Activated naive CD4-positive, alpha-beta T cell treated with anti-CD3 and anti-CD28 coated beads for 36 hours (primary cell): ENCODE measurements at regions not wholly inside any gene's neighbourhood (a gene's known extent, or its start where the extent isn't known, plus 50 kb on each side); places are given as distances from the start of the nearest gene placed in this dataset.

Source experiments
- CTCF ChIA-PET: fragments of 350-600 bp; sonication (Branson Sonifier 250); formaldehyde crosslinking; loops from one replicate; lab custom pipeline; 2021; ENCODE audit warnings: antibody characterized with exemption; lab: Charles Lee
- DNase-seq: peaks from one replicate; pipeline ENCODE4 v3.0.0-alpha.2; 2020
- H3K27ac Mint-ChIP-seq: one replicate; pipeline ENCODE4 v1.8.0; 2021; ENCODE audit warnings: mild to moderate bottlenecking, mixed read lengths
- H3K27me3 Mint-ChIP-seq: one replicate; pipeline ENCODE4 v1.8.0; 2021; ENCODE audit warnings: low read depth, mixed read lengths
- H3K36me3 Mint-ChIP-seq: one replicate; pipeline ENCODE4 v1.8.0; 2021; ENCODE audit warnings: low read depth, mixed read lengths
- H3K4me1 Mint-ChIP-seq: one replicate; pipeline ENCODE4 v1.8.0; 2021; ENCODE audit warnings: low read depth, mixed read lengths
- H3K4me3 Mint-ChIP-seq: one replicate; pipeline ENCODE4 v1.8.0; 2021; ENCODE audit warnings: mild to moderate bottlenecking, moderate library complexity, mixed read lengths
- H3K9me3 Mint-ChIP-seq: one replicate; pipeline ENCODE4 v1.8.0; 2021; ENCODE audit warnings: mixed read lengths
- intact Hi-C: fragments of 100-400 bp; cut with micrococcal nuclease; formaldehyde crosslinking; loops from one replicate; pipeline ENCODE4 v1.15.1; 2023

DNA sequence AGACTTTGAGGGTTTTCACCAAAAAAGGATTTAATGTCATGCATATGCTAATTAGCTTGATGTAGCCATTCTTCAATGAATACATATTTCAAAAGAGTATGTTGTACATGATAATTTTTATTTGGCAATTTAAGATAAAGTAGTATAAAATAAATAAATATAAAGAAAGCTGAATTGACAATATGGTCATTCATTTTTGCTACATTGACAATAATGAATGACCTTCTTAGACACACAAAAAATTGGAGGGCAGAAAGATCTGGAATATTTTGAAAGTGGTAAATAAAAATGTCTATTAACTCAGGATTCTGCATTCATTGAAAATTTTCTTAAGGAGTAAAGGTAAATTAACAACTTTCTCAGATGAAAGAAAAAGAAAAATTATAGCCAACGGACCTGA is 324.8 kb upstream of the FTMT start:
- Mint-ChIP-seq H3K9me3 (peaks cover 5% of the 10 kb centered on the region), H3K36me3 (no peaks in the 10 kb centered on the region), H3K27ac (no peak overlapping the region), H3K4me1 (no peaks in the 10 kb centered on the region), H3K4me3 (no peak overlapping the region), H3K27me3 (no peaks in the 10 kb centered on the region)
- CTCF ChIA-PET = no interaction called here
- DNase-seq = no peak
- intact Hi-C loops = no loop called here

DNA sequence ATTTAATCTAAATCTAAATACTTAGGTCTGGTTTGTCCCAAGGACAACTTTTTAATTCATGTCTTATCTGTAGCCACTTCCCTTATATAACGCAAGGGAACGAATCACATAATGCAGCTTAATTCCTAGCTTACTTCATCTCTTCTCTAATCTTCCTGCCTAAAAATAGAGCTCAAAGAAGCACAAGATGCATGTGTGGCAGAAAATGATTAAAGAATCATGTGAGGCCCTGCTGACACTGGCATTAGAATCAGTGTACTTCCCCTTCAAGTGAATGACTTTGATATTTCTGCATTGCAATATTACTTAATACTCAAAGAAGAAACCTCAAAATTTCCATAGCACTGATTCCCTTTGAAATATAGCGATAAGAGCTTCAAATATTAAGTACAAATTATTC is 317.9 kb upstream of the FTMT start:
- Mint-ChIP-seq H3K36me3 (no peaks in the 10 kb centered on the region), H3K9me3 (peaks cover 6% of the 10 kb centered on the region)
- CTCF ChIA-PET = no interaction called here

DNA sequence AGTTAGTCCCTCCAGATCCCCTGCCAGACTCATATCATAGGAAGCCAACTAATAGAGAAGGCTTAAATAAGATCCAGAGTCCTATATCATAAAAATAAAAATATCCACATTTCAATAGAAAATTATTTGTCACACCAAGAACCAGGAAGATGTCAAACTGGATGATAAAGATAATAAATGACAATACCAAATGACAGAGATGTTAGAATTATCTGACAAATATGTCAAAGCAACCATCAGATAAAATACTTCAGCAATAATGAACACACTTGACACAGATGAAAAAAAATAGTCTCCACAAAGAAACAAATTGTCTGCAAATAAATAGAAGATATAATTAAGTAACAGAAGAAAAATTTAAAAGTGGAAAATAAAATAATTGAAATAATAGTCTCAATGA is 300.7 kb upstream of the FTMT start:
- Mint-ChIP-seq H3K27ac (no peak overlapping the region), H3K4me1 (no peaks in the 10 kb centered on the region), H3K36me3 (no peaks in the 10 kb centered on the region), H3K4me3 (no peak overlapping the region), H3K27me3 (no peaks in the 10 kb centered on the region), H3K9me3 (peaks cover 1% of the 10 kb centered on the region)
- no peak for DNase-seq
- intact Hi-C loops = no loop called here
- CTCF ChIA-PET = no interaction called here

More for the DNA sequence above, 317.9 kb upstream of the FTMT start:
- Mint-ChIP-seq H3K4me1 (no peaks in the 10 kb centered on the region), H3K27me3 (no peaks in the 10 kb centered on the region), H3K27ac (no peak overlapping the region), H3K4me3 (no peak overlapping the region)
- intact Hi-C loops = no loop called here
- DNase-seq = no peak

DNA sequence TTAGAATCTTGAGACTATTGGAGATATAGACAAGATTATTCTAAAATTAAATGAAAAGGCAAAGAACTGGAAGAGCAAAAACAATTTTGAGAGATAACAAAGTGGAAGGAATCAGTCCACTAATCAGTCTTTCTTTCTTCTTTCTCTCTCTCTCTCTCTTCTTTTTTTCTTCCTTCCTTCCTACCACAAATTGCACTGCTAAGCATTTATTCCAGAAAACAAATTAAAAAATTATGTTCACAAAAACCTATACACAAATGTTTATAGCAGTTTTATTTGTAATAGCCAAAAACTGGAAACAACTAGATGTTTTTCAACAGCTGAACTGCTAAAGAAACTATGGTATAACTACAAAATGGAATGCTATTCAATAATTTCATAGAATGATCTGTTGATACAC is 291.9 kb upstream of the FTMT start:
- CTCF ChIA-PET = no interaction called here
- H3K4me1 Mint-ChIP-seq = no peaks in the 10 kb centered on the region
- peaks cover 1% of the 10 kb centered on the region for H3K9me3 Mint-ChIP-seq
- H3K27ac Mint-ChIP-seq = no peak overlapping the region
- H3K4me3 Mint-ChIP-seq = no peak overlapping the region
- H3K36me3 Mint-ChIP-seq = no peaks in the 10 kb centered on the region
- H3K27me3 Mint-ChIP-seq = no peaks in the 10 kb centered on the region
- intact Hi-C loops = no loop called here
- no peak for DNase-seq

DNA sequence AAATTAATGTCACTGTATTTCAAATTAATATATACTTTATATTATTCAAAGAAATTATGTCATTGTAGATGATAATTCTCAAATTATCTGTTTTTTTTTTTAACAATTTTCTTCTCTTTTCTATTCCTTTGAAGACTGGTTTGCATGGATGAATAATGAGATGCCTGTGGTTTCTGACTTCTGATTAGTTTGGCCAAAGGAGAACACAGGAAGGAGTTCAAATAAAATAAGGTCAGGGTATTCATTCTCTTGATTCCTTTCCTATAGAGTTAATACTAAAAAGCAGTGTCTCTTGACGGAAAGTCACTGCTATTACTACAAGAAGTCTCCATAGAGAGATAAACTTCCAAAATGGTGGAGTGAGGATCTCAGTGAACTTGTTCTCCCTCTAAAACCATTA is 279.6 kb upstream of the FTMT start:
- Mint-ChIP-seq H3K27ac (no peak overlapping the region), H3K9me3 (no peaks in the 10 kb centered on the region), H3K4me3 (no peak overlapping the region), H3K4me1 (no peaks in the 10 kb centered on the region), H3K36me3 (no peaks in the 10 kb centered on the region), H3K27me3 (no peaks in the 10 kb centered on the region)
- intact Hi-C loops = no loop called here
- DNase-seq = no peak
- CTCF ChIA-PET = no interaction called here

DNA sequence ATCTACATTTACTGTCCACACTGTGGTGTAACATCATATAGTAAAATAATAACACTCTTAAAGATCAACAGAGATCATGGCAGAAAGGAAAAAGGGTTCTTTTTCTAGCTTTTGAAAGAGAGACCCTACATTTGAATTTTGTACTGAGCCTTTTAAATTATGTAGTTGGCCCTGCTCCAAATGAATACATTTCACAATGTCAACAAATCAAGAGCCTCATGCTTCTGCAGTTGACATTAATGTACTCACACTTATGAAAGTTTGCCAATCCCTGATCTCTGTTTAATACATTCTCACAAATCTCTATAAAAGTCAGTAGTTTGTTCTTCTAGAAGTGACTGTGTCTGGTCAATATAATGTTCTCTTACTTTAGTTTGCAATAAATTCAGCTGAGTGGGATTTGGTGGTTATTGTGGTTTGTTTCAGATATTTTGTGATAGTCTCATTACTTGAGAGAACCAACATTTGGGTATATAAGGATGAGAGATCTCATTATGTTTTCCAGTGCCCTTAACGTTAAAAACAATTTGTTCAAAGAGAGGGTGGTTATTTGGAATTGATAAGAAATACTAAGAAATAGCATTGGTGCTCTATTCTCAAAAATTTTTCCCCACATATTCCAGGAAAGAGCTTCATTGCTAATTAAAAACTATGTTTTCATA is 277.8 kb upstream of the FTMT start:
- H3K9me3 Mint-ChIP-seq = no peaks in the 10 kb centered on the region
- no peaks in the 10 kb centered on the region for H3K27me3 Mint-ChIP-seq
- no peaks in the 10 kb centered on the region for H3K4me1 Mint-ChIP-seq
- no peak overlapping the region for H3K27ac Mint-ChIP-seq
- no peaks in the 10 kb centered on the region for H3K36me3 Mint-ChIP-seq
- CTCF ChIA-PET = no interaction called here
- intact Hi-C loops = no loop called here
- H3K4me3 Mint-ChIP-seq = no peak overlapping the region
- DNase-seq = no peak

DNA sequence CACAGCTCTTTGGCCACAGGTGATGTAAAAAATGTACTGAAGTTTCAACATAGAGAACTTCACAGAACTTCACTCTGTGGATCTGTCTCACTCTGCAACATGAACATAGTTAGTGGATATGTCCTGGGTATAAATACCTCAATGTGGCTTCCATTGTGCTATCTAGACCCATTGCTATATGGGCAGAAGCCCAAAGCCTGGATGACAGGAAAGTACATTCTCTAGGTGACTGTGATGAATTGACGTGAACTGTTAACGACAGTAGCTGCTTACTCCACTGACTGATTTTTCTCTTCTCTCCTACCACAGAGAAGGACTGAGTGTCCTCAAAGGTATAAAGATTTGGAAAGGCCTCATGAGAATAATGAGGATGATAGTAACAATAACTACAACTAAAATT is 270.1 kb upstream of the FTMT start:
- Mint-ChIP-seq H3K9me3 (peaks cover 5% of the 10 kb centered on the region), H3K36me3 (no peaks in the 10 kb centered on the region), H3K4me3 (no peak overlapping the region), H3K27ac (no peak overlapping the region), H3K27me3 (no peaks in the 10 kb centered on the region), H3K4me1 (no peaks in the 10 kb centered on the region)
- CTCF ChIA-PET = no interaction called here
- no peak for DNase-seq
- intact Hi-C loops = no loop called here

DNA sequence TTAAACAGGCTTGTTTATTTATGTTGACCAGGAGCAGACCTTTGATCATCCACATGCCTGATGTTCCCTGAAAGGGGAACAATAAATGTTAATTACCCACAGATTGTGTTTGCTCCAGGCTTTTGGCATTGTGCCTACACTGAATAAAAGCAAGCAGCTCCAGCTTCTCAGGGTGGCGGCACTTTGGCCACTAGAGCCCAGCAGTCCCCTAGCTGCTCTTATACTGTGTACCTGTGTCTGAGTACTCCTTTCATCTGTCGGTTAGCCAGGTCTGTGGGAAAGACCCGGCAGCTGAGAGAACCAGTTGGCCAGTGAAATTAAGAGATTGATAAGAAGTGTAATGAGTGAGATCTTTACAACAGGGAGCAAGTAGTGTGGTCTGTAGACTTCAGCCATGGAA is 254.8 kb upstream of the FTMT start:
- no peak overlapping the region for H3K4me3 Mint-ChIP-seq
- no peak for DNase-seq
- intact Hi-C loops = no loop called here
- H3K27ac Mint-ChIP-seq = no peak overlapping the region
- no peaks in the 10 kb centered on the region for H3K36me3 Mint-ChIP-seq
- peaks cover 24% of the 10 kb centered on the region for H3K9me3 Mint-ChIP-seq
- no peaks in the 10 kb centered on the region for H3K4me1 Mint-ChIP-seq
- CTCF ChIA-PET = no interaction called here
- no peaks in the 10 kb centered on the region for H3K27me3 Mint-ChIP-seq

DNA sequence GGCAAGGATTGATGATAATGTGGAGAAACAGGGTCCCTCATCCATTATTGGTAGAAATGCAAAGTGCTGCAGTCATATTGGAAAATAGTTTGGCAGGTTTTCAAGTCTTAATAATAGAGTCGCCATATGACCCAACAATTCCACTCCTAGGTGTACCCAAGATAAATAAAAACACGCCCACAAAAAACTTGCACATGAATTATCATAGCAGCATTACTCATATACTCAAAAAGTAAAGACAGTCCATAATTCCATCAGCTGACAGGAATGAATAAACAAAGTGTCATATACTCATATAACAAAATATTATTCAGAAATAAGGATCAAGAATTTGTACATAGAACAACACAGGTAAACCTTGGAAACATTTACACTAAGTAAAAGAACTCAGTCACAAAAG is 242.9 kb upstream of the FTMT start:
- no peaks in the 10 kb centered on the region for H3K27me3 Mint-ChIP-seq
- no peak for DNase-seq
- H3K27ac Mint-ChIP-seq = no peak overlapping the region
- CTCF ChIA-PET = no interaction called here
- intact Hi-C loops = no loop called here
- H3K4me3 Mint-ChIP-seq = no peak overlapping the region
- H3K36me3 Mint-ChIP-seq = no peaks in the 10 kb centered on the region
- H3K4me1 Mint-ChIP-seq = no peaks in the 10 kb centered on the region
- peaks cover 12% of the 10 kb centered on the region for H3K9me3 Mint-ChIP-seq

DNA sequence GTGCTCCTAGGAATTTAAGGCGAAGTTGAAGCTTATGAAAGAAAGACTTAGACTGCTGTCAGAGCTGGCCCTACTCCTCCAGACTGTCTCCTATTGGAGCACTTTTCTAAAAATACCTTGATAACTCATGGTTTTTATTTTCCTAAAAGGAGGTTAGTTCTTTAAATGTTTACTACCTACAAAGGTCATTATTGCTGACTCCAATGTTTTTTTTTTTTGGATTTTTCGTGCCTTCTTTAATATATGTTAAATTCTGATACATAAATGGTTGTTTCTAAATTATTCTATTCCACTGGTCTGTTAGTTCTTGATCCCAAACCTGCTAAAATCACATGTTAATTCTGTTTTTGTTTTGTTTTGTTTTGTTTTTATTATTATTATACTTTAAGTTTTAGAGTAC is 227.6 kb upstream of the FTMT start:
- CTCF ChIA-PET = no interaction called here
- peaks cover 3% of the 10 kb centered on the region for H3K9me3 Mint-ChIP-seq
- no peaks in the 10 kb centered on the region for H3K4me1 Mint-ChIP-seq
- no peak overlapping the region for H3K4me3 Mint-ChIP-seq
- no peaks in the 10 kb centered on the region for H3K36me3 Mint-ChIP-seq
- intact Hi-C loops = no loop called here
- H3K27ac Mint-ChIP-seq = no peak overlapping the region
- no peak for DNase-seq
- H3K27me3 Mint-ChIP-seq = no peaks in the 10 kb centered on the region

DNA sequence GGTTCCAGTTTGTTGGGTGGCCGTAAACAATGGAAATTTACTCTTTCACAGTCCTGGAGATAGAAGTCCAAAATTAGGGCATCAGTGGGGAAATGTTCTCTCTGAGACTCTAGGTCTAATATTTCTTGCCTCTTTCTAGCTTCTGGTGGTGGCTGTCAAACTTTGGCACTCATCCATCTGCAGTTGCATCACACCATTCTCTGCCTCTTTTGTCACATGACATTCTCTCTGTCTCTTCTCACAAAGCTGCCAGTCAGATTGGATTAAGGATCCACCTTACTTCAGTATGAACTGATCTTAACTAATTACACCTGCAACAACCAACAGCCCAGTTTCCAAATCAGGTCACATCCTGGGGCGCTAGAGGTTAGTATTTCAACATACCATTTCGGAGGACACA is 222.9 kb upstream of the FTMT start:
- Mint-ChIP-seq H3K9me3 (peaks cover 5% of the 10 kb centered on the region), H3K27me3 (no peaks in the 10 kb centered on the region), H3K4me3 (no peak overlapping the region), H3K27ac (no peak overlapping the region), H3K4me1 (no peaks in the 10 kb centered on the region), H3K36me3 (no peaks in the 10 kb centered on the region)
- DNase-seq = no peak
- CTCF ChIA-PET = no interaction called here
- intact Hi-C loops = no loop called here

DNA sequence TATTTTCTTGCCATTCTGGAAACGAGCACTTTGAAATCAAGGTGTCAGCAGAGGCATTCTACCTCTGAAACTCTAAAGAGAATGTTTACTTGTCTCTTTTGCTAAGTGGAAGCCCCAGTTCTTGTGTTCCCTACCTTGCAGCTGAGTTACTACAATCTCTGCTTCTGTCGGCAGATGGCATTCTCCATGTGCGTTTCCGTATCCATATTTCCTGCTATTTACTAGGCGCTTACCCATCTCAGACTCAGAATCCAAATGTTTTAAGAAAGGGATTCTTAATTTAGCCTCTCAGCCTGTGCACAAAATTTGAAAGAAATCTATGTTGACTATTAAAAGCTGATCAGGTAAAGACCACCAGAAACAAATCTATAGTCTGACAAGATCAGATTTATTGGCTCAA is 221.3 kb upstream of the FTMT start:
- CTCF ChIA-PET = no interaction called here
- H3K27ac Mint-ChIP-seq = no peak overlapping the region
- no peaks in the 10 kb centered on the region for H3K36me3 Mint-ChIP-seq
- no peaks in the 10 kb centered on the region for H3K4me1 Mint-ChIP-seq
- DNase-seq = no peak
- H3K27me3 Mint-ChIP-seq = no peaks in the 10 kb centered on the region
- H3K4me3 Mint-ChIP-seq = no peak overlapping the region
- H3K9me3 Mint-ChIP-seq = peaks cover 5% of the 10 kb centered on the region
- intact Hi-C loops = no loop called here

DNA sequence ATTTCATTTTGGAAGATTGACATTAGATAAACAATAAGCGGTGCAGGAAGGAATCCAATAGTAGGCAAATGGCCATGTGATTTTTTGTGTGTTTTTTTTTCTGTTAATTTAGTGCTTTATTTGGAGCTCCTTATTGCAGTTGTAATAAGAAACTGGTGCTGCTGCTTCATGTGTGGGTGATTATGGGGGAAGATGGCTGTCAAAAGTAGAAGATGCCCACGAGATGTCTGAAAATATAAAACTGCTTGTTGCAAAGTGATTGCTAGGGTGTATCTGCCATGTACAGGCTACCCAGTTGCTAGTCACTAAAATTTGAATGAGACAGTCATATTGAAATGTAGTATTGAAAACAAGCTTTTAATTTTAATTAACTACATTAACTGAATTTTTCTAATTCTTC is 216.7 kb upstream of the FTMT start:
- CTCF ChIA-PET = no interaction called here
- peaks cover 2% of the 10 kb centered on the region for H3K9me3 Mint-ChIP-seq
- no peaks in the 10 kb centered on the region for H3K27me3 Mint-ChIP-seq
- no peaks in the 10 kb centered on the region for H3K4me1 Mint-ChIP-seq
- no peak overlapping the region for H3K27ac Mint-ChIP-seq
- H3K36me3 Mint-ChIP-seq = no peaks in the 10 kb centered on the region
- no peak for DNase-seq
- no peak overlapping the region for H3K4me3 Mint-ChIP-seq
- intact Hi-C loops = no loop called here

DNA sequence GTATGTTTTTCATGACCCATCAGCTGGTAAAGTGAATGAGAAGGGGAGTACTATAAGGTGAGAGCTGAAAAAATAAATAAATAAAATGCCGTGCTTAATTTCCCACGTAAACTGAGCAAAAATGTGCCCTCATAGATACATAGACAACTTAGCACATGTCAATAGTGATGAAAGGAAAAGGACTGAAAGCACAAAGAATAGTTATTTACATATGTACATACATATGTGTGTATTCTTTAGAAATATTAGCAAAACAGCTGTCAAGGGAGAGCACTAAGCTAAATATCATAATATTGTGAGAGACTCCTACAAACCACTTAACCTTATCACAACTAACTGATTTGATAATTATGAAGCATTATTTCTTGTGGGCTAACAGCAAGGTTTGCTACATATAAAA is 213.6 kb upstream of the FTMT start:
- H3K9me3 Mint-ChIP-seq = peaks cover 5% of the 10 kb centered on the region
- CTCF ChIA-PET = no interaction called here
- no peaks in the 10 kb centered on the region for H3K4me1 Mint-ChIP-seq
- no peaks in the 10 kb centered on the region for H3K27me3 Mint-ChIP-seq
- no peak overlapping the region for H3K4me3 Mint-ChIP-seq
- intact Hi-C loops = no loop called here
- H3K27ac Mint-ChIP-seq = no peak overlapping the region
- no peak for DNase-seq
- H3K36me3 Mint-ChIP-seq = no peaks in the 10 kb centered on the region
